Activated CD8-positive, alpha-beta memory T cell treated with anti-CD3 and anti-CD28 coated beads for 1 hour (primary cell): ENCODE measurements at regions not wholly inside any gene's neighbourhood (a gene's known extent, or its start where the extent isn't known, plus 50 kb on each side); places are given as distances from the start of the nearest gene placed in this dataset.

Experiments used
- DNase-seq, 2 donors: peaks; one replicate each; pipeline ENCODE4 v3.0.0-alpha.2; 2020; ENCODE audit warnings: low read depth in 1 of 2; ENCODE audit errors: extremely low read depth in 1 of 2

DNA sequence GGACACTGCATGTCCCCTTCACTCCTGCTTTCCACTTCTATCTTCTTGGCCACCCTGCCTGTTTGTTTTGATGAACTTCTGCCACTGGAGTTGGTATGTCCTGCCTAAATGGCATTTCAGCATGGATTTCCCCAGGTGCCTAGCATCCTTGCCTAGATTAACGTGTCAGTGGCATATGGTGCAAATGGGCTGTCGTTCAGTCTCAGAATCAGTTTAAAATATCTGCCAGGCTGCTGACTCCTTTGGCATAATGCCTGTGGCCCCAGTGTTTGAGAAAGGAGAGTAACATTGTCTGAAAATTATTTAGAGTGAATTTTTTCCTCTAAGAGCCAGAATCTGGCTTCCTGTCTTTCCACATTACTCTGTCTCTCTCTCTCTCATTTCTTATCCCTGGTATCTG is 64.9 kb upstream of the BARHL2 start:
- no peak for DNase-seq

DNA sequence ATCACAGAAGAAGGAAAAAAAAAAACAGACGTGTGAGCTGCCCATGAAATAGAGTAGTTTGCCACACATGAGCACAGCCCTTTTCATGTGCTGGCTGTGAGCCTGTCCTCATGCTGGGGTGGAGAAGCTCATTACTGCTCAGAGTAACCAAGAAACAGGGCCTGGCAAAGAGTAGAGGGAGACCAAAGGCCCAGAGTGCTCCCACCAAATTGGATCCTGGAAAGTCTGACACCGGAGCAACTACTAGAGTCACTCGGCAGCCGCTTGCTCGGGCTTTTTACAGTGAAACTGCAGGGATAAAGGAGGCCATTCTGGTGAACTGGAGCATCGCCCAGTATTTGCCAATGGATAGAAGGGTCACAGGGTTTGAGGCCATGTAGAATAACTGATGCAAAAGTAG is 64.4 kb upstream of the BARHL2 start:
- DNase-seq: no peak

- DNase-seq: no peak
Observed at GRCh38 chr1:90780981-90781380, 63.9 kb upstream of the BARHL2 start.

GRCh38 chr1:90779573-90779972 is 62.5 kb upstream of the BARHL2 start:
- DNase-seq: no peak

- DNase-seq: no peak
Observed at GRCh38 chr1:90778486-90778885, 61.4 kb upstream of the BARHL2 start.

GRCh38 chr1:90773812-90774211 is 56.7 kb upstream of the BARHL2 start:
- no peak for DNase-seq

- DNase-seq: no peak
Observed at GRCh38 chr1:90768826-90769225, 51.7 kb upstream of the BARHL2 start.

- DNase-seq: no peak
Observed at GRCh38 chr1:90768098-90768497, 51.0 kb upstream of the BARHL2 start.
